ENCODE measurements at regions not wholly inside any gene's neighbourhood (a gene's known extent, or its start where the extent isn't known, plus 50 kb on each side); places are given as distances from the start of the nearest gene placed in this dataset.

GRCh38 chr20:12262747-12263146 lies 345.1 kb downstream of the BTBD3 start:
- H3K9me3 ChIP-seq: no peaks in the 10 kb centered on the region
- no peak for TF ChIP-seq CTCF (IDR thresholded peaks at IDR 0.05)
- intact Hi-C loops (cut with DNase I): no loop called here
- no peaks in the 10 kb centered on the region for H3K4me1 ChIP-seq
- ATAC-seq: no peak
- no peak for DNase-seq
- H3K27ac ChIP-seq: no peak overlapping the region
- no peaks in the 10 kb centered on the region for H3K36me3 ChIP-seq
- H3K4me3 ChIP-seq: no peak overlapping the region
- H3K27me3 ChIP-seq: no peaks in the 10 kb centered on the region

GRCh38 chr20:12264711-12265110 lies 347.0 kb downstream of the BTBD3 start:
- intact Hi-C loops (cut with DNase I): no loop called here
- Histone ChIP-seq H3K4me1 (no peaks in the 10 kb centered on the region), H3K9me3 (no peaks in the 10 kb centered on the region), H3K27ac (no peak overlapping the region), H3K36me3 (no peaks in the 10 kb centered on the region), H3K27me3 (no peaks in the 10 kb centered on the region), H3K4me3 (no peak overlapping the region)
- TF ChIP-seq CTCF (IDR thresholded peaks at IDR 0.05): no peak
- no peak for ATAC-seq
- DNase-seq: no peak

GRCh38 chr20:12265662-12266061 lies 348.0 kb downstream of the BTBD3 start:
- peak; percentile 46 for ATAC-seq

GRCh38 chr20:12269579-12269978 lies 351.9 kb downstream of the BTBD3 start:
- DNase-seq (no peak), ATAC-seq (no peak)
- intact Hi-C loops (cut with DNase I): no loop called here
- Histone ChIP-seq H3K4me3 (no peak overlapping the region), H3K4me1 (no peaks in the 10 kb centered on the region), H3K9me3 (no peaks in the 10 kb centered on the region), H3K27ac (no peak overlapping the region), H3K27me3 (no peaks in the 10 kb centered on the region), H3K36me3 (no peaks in the 10 kb centered on the region)
- no peak for TF ChIP-seq CTCF (IDR thresholded peaks at IDR 0.05)

More at GRCh38 chr20:12265662-12266061, 348.0 kb downstream of the BTBD3 start:
- Histone ChIP-seq H3K27ac (no peak overlapping the region), H3K27me3 (no peaks in the 10 kb centered on the region), H3K4me1 (no peaks in the 10 kb centered on the region), H3K4me3 (no peak overlapping the region), H3K36me3 (no peaks in the 10 kb centered on the region), H3K9me3 (no peaks in the 10 kb centered on the region)
- no peak for DNase-seq
- no peak for TF ChIP-seq CTCF (IDR thresholded peaks at IDR 0.05)
- intact Hi-C loops (cut with DNase I): no loop called here

- intact Hi-C loops (cut with DNase I): no loop called here
- H3K4me1 ChIP-seq: no peaks in the 10 kb centered on the region
- TF ChIP-seq CTCF (IDR thresholded peaks at IDR 0.05): no peak
- H3K36me3 ChIP-seq: no peaks in the 10 kb centered on the region
- no peak overlapping the region for H3K4me3 ChIP-seq
- H3K27me3 ChIP-seq: no peaks in the 10 kb centered on the region
- DNase-seq (no peak), ATAC-seq (no peak)
- no peak overlapping the region for H3K27ac ChIP-seq
- no peaks in the 10 kb centered on the region for H3K9me3 ChIP-seq
These were observed 353.2 kb downstream of the BTBD3 start for GRCh38 chr20:12270863-12271262.

- Histone ChIP-seq H3K4me3 (no peak overlapping the region), H3K9me3 (no peaks in the 10 kb centered on the region), H3K4me1 (no peaks in the 10 kb centered on the region), H3K27ac (no peak overlapping the region), H3K36me3 (no peaks in the 10 kb centered on the region), H3K27me3 (no peaks in the 10 kb centered on the region)
- no peak for DNase-seq
- no peak for TF ChIP-seq CTCF (IDR thresholded peaks at IDR 0.05)
- intact Hi-C loops (cut with DNase I): no loop called here
- ATAC-seq: no peak
These were observed 358.4 kb downstream of the BTBD3 start for GRCh38 chr20:12276011-12276673.
